MM.1S (cell line): ENCODE measurements at regions not wholly inside any gene's neighbourhood (a gene's known extent, or its start where the extent isn't known, plus 50 kb on each side); places are given as distances from the start of the nearest gene placed in this dataset.

Source experiments
- DNase-seq: peaks from one replicate; pipeline ENCODE4 v3.0.0-alpha.2; 2015
- H2AFZ ChIP-seq: fragments of 300-600 bp; sonication (generic); 2 replicates; pipeline ENCODE4 v1.6.0; 2016; ENCODE audit warnings: antibody characterized with exemption, low read length
- H3F3A ChIP-seq: fragments of 300-600 bp; sonication (generic); 2 replicates; pipeline ENCODE4 v1.6.1; 2016; ENCODE audit warnings: mild to moderate bottlenecking, antibody characterized with exemption, low read length, moderate library complexity, mixed read lengths; ENCODE audit not compliant: insufficient read depth
- H3K27ac ChIP-seq: fragments of 300-600 bp; sonication (generic); 2 replicates; pipeline ENCODE4 v1.5.1; 2016; ENCODE audit warnings: mild to moderate bottlenecking, low read length
- H3K27me3 ChIP-seq: fragments of 300-600 bp; sonication (generic); replicated peaks from 2 replicates; pipeline ENCODE4 v1.6.0; 2016; ENCODE audit warnings: low read length; ENCODE audit not compliant: insufficient read depth
- H3K36me3 ChIP-seq: fragments of 300-600 bp; sonication (generic); replicated peaks from 2 replicates; pipeline ENCODE4 v1.6.1; 2016; ENCODE audit warnings: mild to moderate bottlenecking, low read length, mixed read lengths; ENCODE audit not compliant: insufficient read depth
- H3K4me1 ChIP-seq: fragments of 300-600 bp; sonication (generic); 2 replicates; pipeline ENCODE4 v1.6.1; 2016; ENCODE audit warnings: low read length, mixed read lengths
- H3K4me2 ChIP-seq: fragments of 300-600 bp; sonication (generic); 2 replicates; pipeline ENCODE4 v1.6.0; 2016; ENCODE audit warnings: low read depth, low read length
- H3K4me3 ChIP-seq: fragments of 300-600 bp; sonication (generic); 2 replicates; pipeline ENCODE4 v1.5.1; 2016; ENCODE audit warnings: low read length, mixed read lengths
- H3K79me2 ChIP-seq: fragments of 300-600 bp; sonication (generic); 2 replicates; pipeline ENCODE4 v1.6.1; 2016; ENCODE audit warnings: mixed run types, low read length, mixed read lengths
- H3K9ac ChIP-seq: fragments of 300-600 bp; sonication (generic); 2 replicates; pipeline ENCODE4 v1.6.1; 2016; ENCODE audit warnings: low read length, mixed read lengths
- H3K9me2 ChIP-seq: fragments of 300-600 bp; sonication (generic); replicated peaks from 2 replicates; pipeline ENCODE4 v1.6.1; 2016; ENCODE audit warnings: mild to moderate bottlenecking, low read length, mixed read lengths; ENCODE audit not compliant: insufficient read depth
- H3K9me3 ChIP-seq: fragments of 300-600 bp; sonication (generic); replicated peaks from 2 replicates; pipeline ENCODE4 v1.6.1; 2016; ENCODE audit warnings: mild to moderate bottlenecking, low read length, mixed read lengths; ENCODE audit not compliant: insufficient read depth
- H4K20me1 ChIP-seq: fragments of 300-600 bp; sonication (generic); 2 replicates; pipeline ENCODE4 v1.6.1; 2016; ENCODE audit warnings: mild to moderate bottlenecking, low read length, moderate library complexity, mixed read lengths; ENCODE audit not compliant: insufficient read depth
- EZH2 ChIP-seq: fragments of 300-600 bp; sonication (generic); optimal IDR thresholded peaks from 2 replicates; pipeline ENCODE3; 2017; ENCODE audit warnings: low read depth, mild to moderate bottlenecking, antibody characterized with exemption, low read length, mixed read lengths
- EZH2phosphoT487 ChIP-seq: fragments of 300-600 bp; sonication (generic); IDR thresholded peaks from 2 replicates; pipeline ENCODE4 v1.6.1; 2018; ENCODE audit warnings: antibody characterized with exemption, low read length
- TF ChIP-seq, protein P1 (sequence below): fragments of 300-600 bp; sonication (generic); IDR thresholded peaks from 2 replicates; pipeline ENCODE4 v1.5.1; 2016; ENCODE audit warnings: antibody characterized with exemption, low read length, mixed read lengths

DNA sequence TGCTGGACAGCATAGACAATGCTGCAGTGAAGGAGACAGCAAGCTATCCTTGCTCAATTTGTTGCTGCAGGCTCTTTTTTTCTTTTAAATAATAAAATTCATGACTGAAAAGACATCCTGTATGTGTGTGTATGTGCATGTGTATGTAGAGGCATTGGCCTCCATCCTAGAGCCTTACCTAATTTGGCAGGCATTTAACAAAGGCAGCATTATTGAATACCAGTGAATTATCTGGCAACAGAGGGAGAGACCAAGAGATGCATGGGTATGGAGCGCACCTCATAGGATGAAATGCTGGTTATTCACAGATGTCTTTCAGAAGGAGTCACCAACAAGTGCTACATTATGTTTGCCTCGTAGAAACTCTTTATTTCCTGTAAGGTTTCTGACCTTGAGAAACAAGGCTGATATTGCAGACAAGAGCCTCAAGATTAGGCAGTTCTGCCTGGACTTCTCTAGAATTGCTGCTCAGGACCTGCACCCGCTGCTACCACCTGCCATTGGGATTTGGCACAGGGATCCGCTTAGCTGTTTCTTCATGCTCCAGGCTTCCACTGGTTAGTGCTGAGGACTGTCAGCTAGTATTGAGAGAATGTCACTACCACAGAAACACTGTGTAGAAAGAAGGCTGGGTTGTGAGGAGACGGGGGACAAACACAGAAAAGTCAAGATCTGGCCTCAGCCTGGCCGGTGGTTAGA is 247.7 kb upstream of the RFX3 start:
- Histone ChIP-seq H3K4me2 (no peak overlapping the region), H3K9me2 (no peaks in the 10 kb centered on the region), H3K4me3 (no peak overlapping the region), H3K79me2 (no peaks in the 10 kb centered on the region), H2AFZ (no peak overlapping the region), H3K36me3 (no peaks in the 10 kb centered on the region), H3K27ac (no peak overlapping the region), H3K9me3 (no peaks in the 10 kb centered on the region), H3F3A (peaks cover 6% of the 10 kb centered on the region; the same call in 1 of the 2 replicates), H3K27me3 (no peaks in the 10 kb centered on the region), H4K20me1 (no peaks in the 10 kb centered on the region), H3K9ac (no peak overlapping the region), H3K4me1 (peaks cover 39% of the 10 kb centered on the region)
- DNase-seq: no peak
- TF ChIP-seq EZH2: no peak
- TF ChIP-seq EZH2phosphoT487: no peak
- TF ChIP-seq, protein P1, sequence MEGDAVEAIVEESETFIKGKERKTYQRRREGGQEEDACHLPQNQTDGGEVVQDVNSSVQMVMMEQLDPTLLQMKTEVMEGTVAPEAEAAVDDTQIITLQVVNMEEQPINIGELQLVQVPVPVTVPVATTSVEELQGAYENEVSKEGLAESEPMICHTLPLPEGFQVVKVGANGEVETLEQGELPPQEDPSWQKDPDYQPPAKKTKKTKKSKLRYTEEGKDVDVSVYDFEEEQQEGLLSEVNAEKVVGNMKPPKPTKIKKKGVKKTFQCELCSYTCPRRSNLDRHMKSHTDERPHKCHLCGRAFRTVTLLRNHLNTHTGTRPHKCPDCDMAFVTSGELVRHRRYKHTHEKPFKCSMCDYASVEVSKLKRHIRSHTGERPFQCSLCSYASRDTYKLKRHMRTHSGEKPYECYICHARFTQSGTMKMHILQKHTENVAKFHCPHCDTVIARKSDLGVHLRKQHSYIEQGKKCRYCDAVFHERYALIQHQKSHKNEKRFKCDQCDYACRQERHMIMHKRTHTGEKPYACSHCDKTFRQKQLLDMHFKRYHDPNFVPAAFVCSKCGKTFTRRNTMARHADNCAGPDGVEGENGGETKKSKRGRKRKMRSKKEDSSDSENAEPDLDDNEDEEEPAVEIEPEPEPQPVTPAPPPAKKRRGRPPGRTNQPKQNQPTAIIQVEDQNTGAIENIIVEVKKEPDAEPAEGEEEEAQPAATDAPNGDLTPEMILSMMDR: no peak

DNA sequence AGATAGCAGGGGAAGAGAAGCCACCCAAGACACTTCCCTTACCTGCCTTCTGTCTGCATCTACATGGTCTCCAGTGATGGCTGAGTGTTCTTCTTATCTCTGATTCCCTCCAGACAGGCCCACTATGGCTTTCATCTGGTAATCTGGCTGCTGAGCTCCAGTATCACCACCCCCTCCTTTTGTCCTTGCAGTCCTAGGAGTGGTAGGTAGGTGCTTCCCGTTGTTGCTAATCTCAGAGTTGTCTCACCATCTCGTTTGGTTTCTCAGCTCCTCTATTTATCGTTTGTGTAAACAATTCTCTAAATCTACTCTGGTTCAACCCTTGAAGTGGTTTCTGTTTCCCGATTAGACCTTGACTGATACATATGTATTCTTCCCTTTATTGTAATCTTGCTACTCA is 243.8 kb upstream of the RFX3 start:
- H4K20me1 ChIP-seq: no peaks in the 10 kb centered on the region
- TF ChIP-seq EZH2phosphoT487 (no peak), EZH2 (no peak)
- TF ChIP-seq, protein P1: no peak
- H3K36me3 ChIP-seq: no peaks in the 10 kb centered on the region
- peaks cover 6% of the 10 kb centered on the region; the same call in 1 of the 2 replicates for H3F3A ChIP-seq
- no peaks in the 10 kb centered on the region for H3K9me2 ChIP-seq
- peaks cover 24% of the 10 kb centered on the region for H3K4me1 ChIP-seq
- peak overlapping the region; percentile 73 for H2AFZ ChIP-seq
- H3K4me2 ChIP-seq: peak overlapping the region; percentile 32; the same call in 1 of the 2 replicates
- H3K9ac ChIP-seq: no peak overlapping the region
- no peaks in the 10 kb centered on the region for H3K27me3 ChIP-seq
- H3K9me3 ChIP-seq: no peaks in the 10 kb centered on the region
- peak overlapping the region; percentile 34; the same call in 1 of the 2 replicates for H3K27ac ChIP-seq
- no peak overlapping the region for H3K4me3 ChIP-seq
- peak; percentile 26 for DNase-seq
- no peaks in the 10 kb centered on the region for H3K79me2 ChIP-seq

DNA sequence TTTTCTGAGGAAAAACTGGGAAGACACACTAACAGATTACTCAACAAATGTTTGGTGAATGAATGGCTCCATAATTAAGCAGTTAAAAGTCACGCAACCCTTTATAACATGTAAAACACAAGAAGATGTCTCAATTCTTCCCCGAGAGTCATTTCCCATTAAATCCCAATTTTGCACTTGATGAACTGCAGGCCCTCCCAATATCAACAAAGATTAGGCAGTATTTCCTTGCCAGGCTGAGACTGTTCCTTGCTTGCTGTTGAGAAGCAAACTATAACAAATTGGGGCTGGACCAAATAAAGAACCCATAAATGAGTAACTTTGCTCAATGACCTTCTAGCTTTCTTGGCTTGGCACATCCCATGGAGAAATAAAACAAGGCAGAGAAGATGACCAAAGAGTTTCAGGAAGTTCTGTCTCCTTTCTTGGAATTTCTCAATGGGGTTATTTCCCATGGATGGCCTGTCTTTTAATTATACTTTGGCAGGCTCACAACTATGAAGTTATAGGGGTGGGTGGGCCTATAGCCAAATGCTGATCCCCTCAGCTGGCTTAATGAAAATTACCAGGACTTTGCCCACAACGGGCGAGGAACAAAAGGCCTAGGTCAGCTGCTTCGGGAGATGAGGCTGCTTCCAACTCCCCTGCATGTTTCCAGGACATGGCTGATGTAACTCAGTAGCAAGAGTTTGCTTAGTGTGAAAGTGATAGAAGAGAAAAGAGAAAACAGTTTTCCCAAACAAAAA is 243.1 kb upstream of the RFX3 start:
- no peaks in the 10 kb centered on the region for H3K9me2 ChIP-seq
- no peak overlapping the region for H3K27ac ChIP-seq
- peak overlapping the region; percentile 32; the same call in 1 of the 2 replicates for H3K4me2 ChIP-seq

More for the DNA sequence above, 243.1 kb upstream of the RFX3 start:
- no peaks in the 10 kb centered on the region for H3K36me3 ChIP-seq
- no peak for DNase-seq
- peaks cover 6% of the 10 kb centered on the region; the same call in 1 of the 2 replicates for H3F3A ChIP-seq
- H4K20me1 ChIP-seq: no peaks in the 10 kb centered on the region
- no peak overlapping the region for H3K9ac ChIP-seq
- no peaks in the 10 kb centered on the region for H3K9me3 ChIP-seq
- H2AFZ ChIP-seq: peak overlapping the region; percentile 73; the same call in 1 of the 2 replicates
- H3K79me2 ChIP-seq: no peaks in the 10 kb centered on the region
- peaks cover 18% of the 10 kb centered on the region for H3K4me1 ChIP-seq
- no peak overlapping the region for H3K4me3 ChIP-seq
- H3K27me3 ChIP-seq: no peaks in the 10 kb centered on the region
- TF ChIP-seq EZH2 (no peak), EZH2phosphoT487 (no peak)
- TF ChIP-seq, protein P1: no peak
